GM18868 (cell line): ENCODE measurements at regions not wholly inside any gene's neighbourhood (a gene's known extent, or its start where the extent isn't known, plus 50 kb on each side); places are given as distances from the start of the nearest gene placed in this dataset.
A peak's percentile ranks its signal among the peaks of the same experiment; 100 is the strongest.
"Not testable (repeated sequence)": the region's sequence is repeated elsewhere in the genome, so short reads cannot be mapped to it uniquely, and the experiment has no call there.

Source experiments
- ATAC-seq: cut with Tn5 transposase; IDR thresholded peaks from one replicate; pipeline ENCODE4 v1.9.1; 2021; ENCODE audit warnings: mild to moderate bottlenecking, moderate library complexity; ENCODE audit not compliant: unreplicated experiment

GRCh38 chr15:99454941-99455788 lies 110.6 kb upstream of the MEF2A start:
- ATAC-seq: no peak

GRCh38 chr15:99455789-99456160 lies 110.0 kb upstream of the MEF2A start:
- ATAC-seq: no peak

- no peak for ATAC-seq
These were observed 101.6 kb upstream of the MEF2A start for GRCh38 chr15:99464137-99464536.

GRCh38 chr15:99466701-99467337 lies 99.0 kb upstream of the MEF2A start:
- no peak for ATAC-seq

- no peak for ATAC-seq
These were observed 98.5 kb upstream of the MEF2A start for GRCh38 chr15:99467338-99467720.

- ATAC-seq: no peak
These were observed 97.8 kb upstream of the MEF2A start for GRCh38 chr15:99467853-99468464.

GRCh38 chr15:99470204-99470603 lies 95.6 kb upstream of the MEF2A start:
- ATAC-seq: not testable (repeated sequence)

- no peak for ATAC-seq
These were observed 93.2 kb upstream of the MEF2A start for GRCh38 chr15:99472416-99473145.

- ATAC-seq: no peak
These were observed 91.5 kb upstream of the MEF2A start for GRCh38 chr15:99473981-99474906.

- ATAC-seq: no peak
These were observed 90.7 kb upstream of the MEF2A start for GRCh38 chr15:99474909-99475753.

- no peak for ATAC-seq
These were observed 89.9 kb upstream of the MEF2A start for GRCh38 chr15:99475754-99476412.

- ATAC-seq: peak; percentile 70
These were observed 89.2 kb upstream of the MEF2A start for GRCh38 chr15:99476413-99477222.

- no peak for ATAC-seq
These were observed 87.9 kb upstream of the MEF2A start for GRCh38 chr15:99477791-99478471.

- no peak for ATAC-seq
These were observed 86.8 kb upstream of the MEF2A start for GRCh38 chr15:99478977-99479376.

- no peak for ATAC-seq
These were observed 85.6 kb upstream of the MEF2A start for GRCh38 chr15:99480016-99480810.

- ATAC-seq: no peak
These were observed 84.5 kb upstream of the MEF2A start for GRCh38 chr15:99481113-99481950.
